Endodermal cell (in vitro differentiated cells): ENCODE measurements at regions not wholly inside any gene's neighbourhood (a gene's known extent, or its start where the extent isn't known, plus 50 kb on each side); places are given as distances from the start of the nearest gene placed in this dataset.

Experiments used
- DNase-seq: peaks from one replicate; pipeline ENCODE4 v3.0.0-alpha.2; 2017
- H3K27ac ChIP-seq: 2 replicates; pipeline ENCODE4 v1.5.1; 2013; ENCODE audit warnings: mild to moderate bottlenecking, low read depth, low read length, moderate library complexity
- H3K27me3 ChIP-seq: 2 replicates; pipeline ENCODE4 v1.6.1; 2013; ENCODE audit warnings: mild to moderate bottlenecking, low read length, moderate library complexity; ENCODE audit not compliant: insufficient read depth, control insufficient read depth, poor library complexity, severe bottlenecking
- H3K36me3 ChIP-seq: 2 replicates; pipeline ENCODE4 v1.7.0; 2013; ENCODE audit warnings: mild to moderate bottlenecking, low read length, moderate library complexity; ENCODE audit not compliant: control insufficient read depth, insufficient read depth
- H3K4me1 ChIP-seq: one replicate; pipeline ENCODE4 v1.7.0; 2013; ENCODE audit warnings: low read length; ENCODE audit not compliant: control insufficient read depth, insufficient read depth
- H3K4me3 ChIP-seq: 2 replicates; pipeline ENCODE4 v1.5.1; 2013; ENCODE audit warnings: mild to moderate bottlenecking, low read length, moderate library complexity
- H3K9ac ChIP-seq: 2 replicates; pipeline ENCODE4 v1.6.1; 2013; ENCODE audit warnings: mild to moderate bottlenecking, low read length, moderate library complexity; ENCODE audit not compliant: poor library complexity, severe bottlenecking; ENCODE audit errors: extremely low read depth
- H3K9me3 ChIP-seq: 2 replicates; pipeline ENCODE4 v1.6.1; 2013; ENCODE audit warnings: mild to moderate bottlenecking, low read length, moderate library complexity; ENCODE audit not compliant: control insufficient read depth
- H3K27ac Mint-ChIP-seq: 2 replicates; pipeline ENCODE4 v1.8.0; 2020; ENCODE audit warnings: mixed read lengths
- H3K27me3 Mint-ChIP-seq: 2 replicates; pipeline ENCODE4 v1.8.0; 2021; ENCODE audit warnings: mild to moderate bottlenecking, mixed read lengths; ENCODE audit not compliant: insufficient read depth
- H3K36me3 Mint-ChIP-seq: 2 replicates; pipeline ENCODE4 v1.8.0; 2020; ENCODE audit warnings: low read depth, mixed read lengths
- H3K4me1 Mint-ChIP-seq: 2 replicates; pipeline ENCODE4 v1.8.0; 2020; ENCODE audit warnings: mixed read lengths
- H3K4me3 Mint-ChIP-seq: 2 replicates; pipeline ENCODE4 v1.8.0; 2020; ENCODE audit warnings: mild to moderate bottlenecking, moderate library complexity, mixed read lengths
- H3K9me3 Mint-ChIP-seq: 2 replicates; pipeline ENCODE4 v1.8.0; 2020; ENCODE audit warnings: mild to moderate bottlenecking, mixed read lengths
- WGBS, 2 experiments: methylation state at CpG; one replicate each; pipeline versions ENCODE4 v1.1.5 to v1.1.7; 2013; ENCODE audit warnings: missing lambda C conversion rate in 2 of 2, mixed read lengths in 1 of 2; ENCODE audit not compliant: insufficient coverage in 1 of 2, insufficient read length in 1 of 2; 5-methylcytosine and 5-hydroxymethylcytosine counted together
- TF ChIP-seq, protein P1 (sequence below): fragments of 200-600 bp; sonication (generic); conservative IDR thresholded peaks from 2 replicates; pipeline ENCODE4 v1.5.0; 2021; ENCODE audit warnings: antibody characterized with exemption, mild to moderate bottlenecking

DNA sequence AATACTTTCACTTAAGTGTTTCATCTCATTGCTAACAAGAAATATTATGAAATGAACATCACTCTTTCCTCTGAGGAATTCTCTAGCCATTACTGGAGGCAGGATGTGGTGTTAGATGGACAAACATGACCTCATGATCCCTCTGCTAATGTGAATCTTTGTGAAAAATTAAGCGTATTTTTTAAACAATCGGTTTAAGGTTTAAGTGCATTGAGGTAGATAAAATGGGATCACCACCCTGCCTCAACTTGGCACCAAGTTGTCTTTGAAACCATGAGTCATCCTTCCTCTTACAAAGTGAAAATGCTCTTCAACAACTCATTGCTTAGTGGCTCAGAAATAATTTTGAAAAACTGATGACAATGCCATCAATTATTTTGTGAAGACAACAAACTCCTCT lies 76.0 kb upstream of the DCBLD2 start:
- H3K36me3 Mint-ChIP-seq: no peaks in the 10 kb centered on the region
- peaks cover 3% of the 10 kb centered on the region for H3K27me3 Mint-ChIP-seq
- no peak overlapping the region for H3K4me3 Mint-ChIP-seq
- peaks cover 8% of the 10 kb centered on the region for H3K4me1 Mint-ChIP-seq
- Histone ChIP-seq H3K27me3 (no peaks in the 10 kb centered on the region), H3K9me3 (no peaks in the 10 kb centered on the region), H3K4me1 (no peaks in the 10 kb centered on the region), H3K9ac (no peak overlapping the region), H3K36me3 (no peaks in the 10 kb centered on the region), H3K27ac (no peak overlapping the region), H3K4me3 (no peak overlapping the region)
- DNase-seq: no peak
- H3K9me3 Mint-ChIP-seq: peaks cover 5% of the 10 kb centered on the region
- H3K27ac Mint-ChIP-seq: no peak overlapping the region
- TF ChIP-seq, protein P1, sequence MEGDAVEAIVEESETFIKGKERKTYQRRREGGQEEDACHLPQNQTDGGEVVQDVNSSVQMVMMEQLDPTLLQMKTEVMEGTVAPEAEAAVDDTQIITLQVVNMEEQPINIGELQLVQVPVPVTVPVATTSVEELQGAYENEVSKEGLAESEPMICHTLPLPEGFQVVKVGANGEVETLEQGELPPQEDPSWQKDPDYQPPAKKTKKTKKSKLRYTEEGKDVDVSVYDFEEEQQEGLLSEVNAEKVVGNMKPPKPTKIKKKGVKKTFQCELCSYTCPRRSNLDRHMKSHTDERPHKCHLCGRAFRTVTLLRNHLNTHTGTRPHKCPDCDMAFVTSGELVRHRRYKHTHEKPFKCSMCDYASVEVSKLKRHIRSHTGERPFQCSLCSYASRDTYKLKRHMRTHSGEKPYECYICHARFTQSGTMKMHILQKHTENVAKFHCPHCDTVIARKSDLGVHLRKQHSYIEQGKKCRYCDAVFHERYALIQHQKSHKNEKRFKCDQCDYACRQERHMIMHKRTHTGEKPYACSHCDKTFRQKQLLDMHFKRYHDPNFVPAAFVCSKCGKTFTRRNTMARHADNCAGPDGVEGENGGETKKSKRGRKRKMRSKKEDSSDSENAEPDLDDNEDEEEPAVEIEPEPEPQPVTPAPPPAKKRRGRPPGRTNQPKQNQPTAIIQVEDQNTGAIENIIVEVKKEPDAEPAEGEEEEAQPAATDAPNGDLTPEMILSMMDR: no peak
- 93% methylated on average over 2 of the region's 2 CpGs; no CpG with 5 or more reads in 1 of the 2 experiments for WGBS, 2 experiments

DNA sequence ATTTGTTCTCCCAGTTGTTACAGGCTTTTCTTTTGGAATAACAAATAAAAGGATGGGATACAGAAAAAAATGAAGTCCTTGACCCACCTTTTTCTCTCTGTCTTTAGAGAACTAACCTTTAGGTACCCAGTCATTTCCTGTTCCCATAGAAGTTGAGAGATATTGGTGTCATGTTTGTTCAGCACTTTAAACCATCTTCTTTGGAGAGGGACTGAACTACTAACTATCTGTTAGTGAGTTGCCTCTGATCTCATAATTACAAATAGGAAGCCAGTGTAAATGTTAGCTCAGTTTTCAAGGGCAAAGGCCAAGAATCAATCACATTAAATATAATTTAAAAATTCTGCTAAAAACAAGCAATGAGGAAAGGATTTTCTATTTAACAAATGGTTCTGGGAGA lies 72.9 kb upstream of the DCBLD2 start:
- H3K27ac Mint-ChIP-seq: no peak overlapping the region
- no peaks in the 10 kb centered on the region for H3K4me1 ChIP-seq
- TF ChIP-seq, protein P1: no peak
- no peaks in the 10 kb centered on the region for H3K36me3 ChIP-seq
- DNase-seq: no peak
- no peaks in the 10 kb centered on the region for H3K9me3 ChIP-seq
- peaks cover 8% of the 10 kb centered on the region for H3K4me1 Mint-ChIP-seq
- H3K27me3 ChIP-seq: no peaks in the 10 kb centered on the region
- no peak overlapping the region for H3K9ac ChIP-seq
- H3K36me3 Mint-ChIP-seq: no peaks in the 10 kb centered on the region
- peaks cover 5% of the 10 kb centered on the region for H3K9me3 Mint-ChIP-seq
- H3K4me3 Mint-ChIP-seq: no peak overlapping the region
- no peak overlapping the region for H3K4me3 ChIP-seq
- H3K27me3 Mint-ChIP-seq: peaks cover 3% of the 10 kb centered on the region
- no peak overlapping the region for H3K27ac ChIP-seq

DNA sequence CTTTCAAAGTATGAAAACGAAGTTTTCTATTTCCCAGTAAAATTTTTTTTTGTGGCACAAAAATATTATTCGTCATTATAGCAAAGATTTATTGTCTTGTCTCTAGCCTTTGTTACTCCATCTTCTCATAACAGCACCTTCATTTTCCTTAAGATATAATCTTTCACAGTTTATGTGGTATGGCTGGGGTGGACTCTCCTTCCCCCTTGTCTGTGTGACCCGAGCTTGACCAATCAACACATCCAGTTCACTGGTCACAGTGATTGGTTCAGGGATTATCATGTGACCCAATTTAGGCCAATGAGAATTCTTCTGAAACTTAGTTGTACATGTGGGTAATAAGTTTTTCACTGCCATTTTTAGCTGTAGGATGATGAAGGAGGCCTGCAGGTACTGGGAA lies 71.2 kb upstream of the DCBLD2 start:
- Histone ChIP-seq H3K27me3 (no peaks in the 10 kb centered on the region), H3K36me3 (no peaks in the 10 kb centered on the region), H3K9ac (no peak overlapping the region), H3K27ac (no peak overlapping the region), H3K4me1 (no peaks in the 10 kb centered on the region), H3K4me3 (no peak overlapping the region), H3K9me3 (no peaks in the 10 kb centered on the region)
- Mint-ChIP-seq H3K9me3 (peaks cover 5% of the 10 kb centered on the region), H3K36me3 (no peaks in the 10 kb centered on the region), H3K4me1 (no peaks in the 10 kb centered on the region), H3K27ac (no peak overlapping the region), H3K4me3 (no peak overlapping the region), H3K27me3 (peaks cover 3% of the 10 kb centered on the region)
- 89 to 93% methylated on average over 1 to 3 of the region's 3 CpGs for WGBS, 2 experiments
- TF ChIP-seq, protein P1: no peak
- no peak for DNase-seq
